ENCODE measurements at regions not wholly inside any gene's neighbourhood (a gene's known extent, or its start where the extent isn't known, plus 50 kb on each side); places are given as distances from the start of the nearest gene placed in this dataset.

- H3K4me1 ChIP-seq = no peaks in the 10 kb centered on the region
- intact Hi-C loops (cut with DNase I) = no loop called here
- no peak for TF ChIP-seq CTCF (IDR thresholded peaks at IDR 0.05)
- no peaks in the 10 kb centered on the region for H3K27me3 ChIP-seq
- no peaks in the 10 kb centered on the region for H3K9me3 ChIP-seq
- H3K9ac ChIP-seq (ENCODE audit: low read depth in 2 of 2, low read length in 2 of 2) = no peak overlapping the region
- no peaks in the 10 kb centered on the region for H3K36me3 ChIP-seq
- no peak for DNase-seq
- H3K4me3 ChIP-seq = no peak overlapping the region
- no peak overlapping the region for H3K27ac ChIP-seq
Observed at GRCh38 chr5:2696156-2696807, 55.2 kb downstream of the IRX2 start.

- H3K4me1 ChIP-seq = no peaks in the 10 kb centered on the region
- no peak for TF ChIP-seq CTCF (IDR thresholded peaks at IDR 0.05)
- no peak for DNase-seq
- H3K27ac ChIP-seq = no peak overlapping the region
- no peaks in the 10 kb centered on the region for H3K9me3 ChIP-seq
- H3K4me3 ChIP-seq = no peak overlapping the region
- no peaks in the 10 kb centered on the region for H3K27me3 ChIP-seq
- intact Hi-C loops (cut with DNase I) = no loop called here
- no peaks in the 10 kb centered on the region for H3K36me3 ChIP-seq
- no peak overlapping the region for H3K9ac ChIP-seq (ENCODE audit: low read depth in 2 of 2, low read length in 2 of 2)
Observed at GRCh38 chr5:2695200-2695891, 56.1 kb downstream of the IRX2 start.

- no peak for DNase-seq
- H3K4me1 ChIP-seq = no peaks in the 10 kb centered on the region
- no peak for TF ChIP-seq CTCF (IDR thresholded peaks at IDR 0.05)
- H3K9ac ChIP-seq (ENCODE audit: low read depth in 2 of 2, low read length in 2 of 2) = no peak overlapping the region
- no peak overlapping the region for H3K4me3 ChIP-seq
- no peaks in the 10 kb centered on the region for H3K36me3 ChIP-seq
- no peaks in the 10 kb centered on the region for H3K27me3 ChIP-seq
- no peaks in the 10 kb centered on the region for H3K9me3 ChIP-seq
- intact Hi-C loops (cut with DNase I) = no loop called here
- H3K27ac ChIP-seq = no peak overlapping the region
Observed at GRCh38 chr5:2691530-2691929, 59.9 kb downstream of the IRX2 start.

GRCh38 chr5:2690293-2690692 is 61.2 kb downstream of the IRX2 start:
- no peak for TF ChIP-seq CTCF (IDR thresholded peaks at IDR 0.05)
- Histone ChIP-seq H3K4me3 (no peak overlapping the region), H3K36me3 (no peaks in the 10 kb centered on the region), H3K27ac (no peak overlapping the region), H3K4me1 (no peaks in the 10 kb centered on the region), H3K27me3 (no peaks in the 10 kb centered on the region), H3K9ac (ENCODE audit: low read depth in 2 of 2, low read length in 2 of 2) (no peak overlapping the region), H3K9me3 (no peaks in the 10 kb centered on the region)
- DNase-seq = no peak
- intact Hi-C loops (cut with DNase I) = no loop called here

GRCh38 chr5:2688586-2688985 is 62.9 kb downstream of the IRX2 start:
- H3K9me3 ChIP-seq = no peaks in the 10 kb centered on the region
- TF ChIP-seq CTCF (IDR thresholded peaks at IDR 0.05) = no peak
- intact Hi-C loops (cut with DNase I) = no loop called here

More at GRCh38 chr5:2688586-2688985, 62.9 kb downstream of the IRX2 start:
- no peaks in the 10 kb centered on the region for H3K36me3 ChIP-seq
- H3K4me1 ChIP-seq = no peaks in the 10 kb centered on the region
- H3K27ac ChIP-seq = no peak overlapping the region
- H3K4me3 ChIP-seq = no peak overlapping the region
- no peaks in the 10 kb centered on the region for H3K27me3 ChIP-seq
- H3K9ac ChIP-seq (ENCODE audit: low read depth in 2 of 2, low read length in 2 of 2) = no peak overlapping the region
- DNase-seq = no peak

Data from colonic mucosa (tissue), 4 donors.